Smooth muscle cell (in vitro differentiated cells): ENCODE measurements at regions not wholly inside any gene's neighbourhood (a gene's known extent, or its start where the extent isn't known, plus 50 kb on each side); places are given as distances from the start of the nearest gene placed in this dataset.
"Not testable (repeated sequence)": the region's sequence is repeated elsewhere in the genome, so short reads cannot be mapped to it uniquely, and the experiment has no call there.

Source experiments
- DNase-seq: peaks from one replicate; lab custom pipeline; 2025; ENCODE audit not compliant: unreplicated experiment; lab: John Stamatoyannopoulos, UW
- H2AFZ ChIP-seq: fragments of 200-600 bp; sonication (generic); 2 replicates; pipeline ENCODE4 v1.6.0; 2016; ENCODE audit warnings: antibody characterized with exemption, low read depth, mild to moderate bottlenecking
- H3F3A ChIP-seq: fragments of 200-600 bp; sonication (generic); 2 replicates; pipeline ENCODE4 v1.6.0; 2017; ENCODE audit warnings: antibody characterized with exemption, low read depth
- H3K27ac ChIP-seq: fragments of 200-600 bp; sonication (generic); 2 replicates; pipeline ENCODE4 v1.5.1; 2016; ENCODE audit warnings: low read depth, mild to moderate bottlenecking
- H3K27me3 ChIP-seq: fragments of 200-600 bp; sonication (generic); 2 replicates; pipeline ENCODE4 v1.6.1; 2016; ENCODE audit warnings: low read depth, mild to moderate bottlenecking
- H3K36me3 ChIP-seq: fragments of 200-600 bp; sonication (generic); 2 replicates; pipeline ENCODE4 v1.5.1; 2016; ENCODE audit warnings: low read depth
- H3K4me1 ChIP-seq: fragments of 200-600 bp; sonication (generic); 2 replicates; pipeline ENCODE4 v1.5.1; 2016; ENCODE audit warnings: low read depth
- H3K4me2 ChIP-seq: fragments of 200-600 bp; sonication (generic); 2 replicates; pipeline ENCODE4 v1.6.0; 2016; ENCODE audit warnings: mild to moderate bottlenecking
- H3K4me3 ChIP-seq: fragments of 200-600 bp; sonication (generic); 2 replicates; pipeline ENCODE4 v1.5.1; 2016; ENCODE audit warnings: mild to moderate bottlenecking
- H3K79me2 ChIP-seq: fragments of 200-600 bp; sonication (generic); 2 replicates; pipeline ENCODE4 v1.6.0; 2016; ENCODE audit warnings: low read depth, mild to moderate bottlenecking
- H3K9ac ChIP-seq: fragments of 200-600 bp; sonication (generic); 2 replicates; pipeline ENCODE4 v1.6.0; 2016; ENCODE audit warnings: low read depth
- H3K9me3 ChIP-seq: fragments of 200-600 bp; sonication (generic); replicated peaks from 2 replicates; pipeline ENCODE4 v1.5.1; 2016; ENCODE audit warnings: low read depth
- H4K20me1 ChIP-seq: fragments of 200-600 bp; sonication (generic); 2 replicates; pipeline ENCODE4 v1.6.0; 2016; ENCODE audit warnings: low read depth
- CTCF ChIP-seq: fragments of 200-600 bp; sonication (generic); IDR thresholded peaks from 2 replicates; pipeline ENCODE4 v1.5.1; 2017; ENCODE audit warnings: borderline replicate concordance, mild to moderate bottlenecking, antibody characterized with exemption; ENCODE audit not compliant: insufficient read depth, poor library complexity, severe bottlenecking
- WGBS: methylation state at CpG from one replicate; pipeline ENCODE4 v1.1.7; 2016; ENCODE audit warnings: low lambda C conversion rate; 5-methylcytosine and 5-hydroxymethylcytosine counted together

GRCh38 chr9:21533597-21533996, 51.5 kb upstream of the IFNE start:
- Histone ChIP-seq H3F3A (peaks cover 4% of the 10 kb centered on the region), H3K27ac (no peak overlapping the region), H3K9me3 (no peaks in the 10 kb centered on the region), H4K20me1 (peaks cover 43% of the 10 kb centered on the region), H3K36me3 (peaks cover 25% of the 10 kb centered on the region), H3K9ac (no peak overlapping the region), H3K79me2 (peaks cover 57% of the 10 kb centered on the region), H3K27me3 (no peaks in the 10 kb centered on the region), H3K4me3 (no peak overlapping the region), H2AFZ (no peak overlapping the region), H3K4me2 (no peak overlapping the region), H3K4me1 (no peaks in the 10 kb centered on the region)
- TF ChIP-seq CTCF, result no peak
- no peak for DNase-seq
- WGBS, result 49% methylated on average over 4 of the region's 4 CpGs

- no peak overlapping the region for H2AFZ ChIP-seq
- H3K36me3 ChIP-seq, result peaks cover 11% of the 10 kb centered on the region
- H3K9ac ChIP-seq, result no peak overlapping the region
- DNase-seq, result no peak
- H3K27ac ChIP-seq, result no peak overlapping the region
- 91% methylated on average over 2 of the region's 2 CpGs for WGBS
- H3K79me2 ChIP-seq, result peaks cover 62% of the 10 kb centered on the region
- no peak overlapping the region for H3K4me2 ChIP-seq
- no peaks in the 10 kb centered on the region for H3K4me1 ChIP-seq
- H3F3A ChIP-seq, result peaks cover 4% of the 10 kb centered on the region
- H4K20me1 ChIP-seq, result peaks cover 42% of the 10 kb centered on the region
- no peaks in the 10 kb centered on the region for H3K27me3 ChIP-seq
- no peak for TF ChIP-seq CTCF
- H3K4me3 ChIP-seq, result no peak overlapping the region
- H3K9me3 ChIP-seq, result no peaks in the 10 kb centered on the region
Observed at GRCh38 chr9:21535396-21535795, 53.3 kb upstream of the IFNE start.

- Histone ChIP-seq H3K79me2 (peaks cover 69% of the 10 kb centered on the region), H3K27me3 (no peaks in the 10 kb centered on the region), H2AFZ (peak overlapping the region; percentile 25), H3K4me1 (no peaks in the 10 kb centered on the region), H3K27ac (peak overlapping the region; percentile 74), H3K9me3 (no peaks in the 10 kb centered on the region), H3K4me2 (peak overlapping the region; percentile 79), H3K4me3 (peak overlapping the region; percentile 7), H3K36me3 (peaks cover 10% of the 10 kb centered on the region), H3K9ac (no peak overlapping the region), H3F3A (peaks cover 17% of the 10 kb centered on the region), H4K20me1 (peaks cover 33% of the 10 kb centered on the region)
- 30% methylated on average over 2 of the region's 2 CpGs for WGBS
- no peak for DNase-seq
- TF ChIP-seq CTCF, result no peak
Observed at GRCh38 chr9:21542787-21543186, 60.7 kb upstream of the IFNE start.

GRCh38 chr9:21543187-21543586, 61.1 kb upstream of the IFNE start:
- peak overlapping the region; percentile 25 for H2AFZ ChIP-seq
- no peaks in the 10 kb centered on the region for H3K27me3 ChIP-seq
- no peak overlapping the region for H3K9ac ChIP-seq
- H3K36me3 ChIP-seq, result peaks cover 10% of the 10 kb centered on the region
- H4K20me1 ChIP-seq, result peaks cover 37% of the 10 kb centered on the region
- DNase-seq, result no peak
- peaks cover 73% of the 10 kb centered on the region for H3K79me2 ChIP-seq
- peaks cover 17% of the 10 kb centered on the region for H3F3A ChIP-seq
- H3K4me1 ChIP-seq, result no peaks in the 10 kb centered on the region
- TF ChIP-seq CTCF, result no peak
- peak overlapping the region; percentile 79 for H3K4me2 ChIP-seq
- peak overlapping the region; percentile 74 for H3K27ac ChIP-seq
- H3K4me3 ChIP-seq, result peak overlapping the region; percentile 7
- WGBS, result 63% methylated on average over 4 of the region's 4 CpGs
- no peaks in the 10 kb centered on the region for H3K9me3 ChIP-seq

GRCh38 chr9:21543816-21544215, 61.7 kb upstream of the IFNE start:
- 93% methylated on average over 4 of the region's 4 CpGs for WGBS
- not testable (repeated sequence) for H3K9ac ChIP-seq, H3K9me3 ChIP-seq, H3K27me3 ChIP-seq, H3K4me3 ChIP-seq, H3K4me1 ChIP-seq, H2AFZ ChIP-seq, DNase-seq
- Histone ChIP-seq H3K4me2 (peak overlapping the region; percentile 79), H3K36me3 (peaks cover 10% of the 10 kb centered on the region), H3K27ac (peak overlapping the region; percentile 74), H3K79me2 (peaks cover 75% of the 10 kb centered on the region), H3F3A (peaks cover 17% of the 10 kb centered on the region), H4K20me1 (peaks cover 42% of the 10 kb centered on the region)
